GM12878 (cell line): ENCODE measurements at regions not wholly inside any gene's neighbourhood (a gene's known extent, or its start where the extent isn't known, plus 50 kb on each side); places are given as distances from the start of the nearest gene placed in this dataset.

Source experiments
- ATAC-seq: fragments of 200-7000 bp; cut with Tn5 transposase; 3 replicates; pipeline ENCODE4 v1.9.1; 2020; ENCODE audit warnings: mild to moderate bottlenecking, moderate library complexity
- BruUV-seq: library from RNA; stranded (reverse); fragments of 400-500 nt; replicated peaks from 2 replicates; lab custom pipeline; 2021; lab: Mats Ljungman, UMichigan
- CTCF ChIA-PET: fragments of 300-600 bp; sonication (Branson Sonifier 250); formaldehyde crosslinking; extraction: SDS; loops from one replicate; lab custom pipeline; 2021; ENCODE audit warnings: inconsistent platforms; lab: Yijun Ruan, JAX
- POLR2A ChIA-PET: fragments of 350-600 bp; formaldehyde crosslinking; extraction: SDS; loops from one replicate; lab custom pipeline; 2021; ENCODE audit warnings: inconsistent platforms; lab: Charles Lee
- RAD21 ChIA-PET: fragments of 300-600 bp; sonication (Branson Sonifier 250); formaldehyde crosslinking; loops from one replicate; lab custom pipeline; 2023; ENCODE audit warnings: antibody characterized with exemption; ENCODE audit not compliant: unreplicated experiment; lab: Charles Lee
- SMC1A ChIA-PET: fragments of 300-600 bp; sonication (Branson Sonifier 250); formaldehyde crosslinking; loops from one replicate; lab custom pipeline; 2023; ENCODE audit not compliant: unreplicated experiment, uncharacterized antibody; lab: Charles Lee
- DNase-seq: peaks from one replicate; pipeline ENCODE4 v3.0.0-alpha.2; 2011; ENCODE audit warnings: low read depth, low spot score
- FAIRE-seq: peaks from 3 replicates; lab custom pipeline; 2011; peaks lifted over from hg19 to GRCh38; lab: Jason Lieb, UNC
- H2AFZ ChIP-seq: 2 replicates; pipeline ENCODE4 v1.6.0; 2011; ENCODE audit warnings: low read depth, low read length, control low read depth; ENCODE audit not compliant: control insufficient read depth
- H3K27ac ChIP-seq: 2 replicates; pipeline ENCODE4 v1.5.1; 2011; ENCODE audit warnings: control low read depth; ENCODE audit not compliant: control insufficient read depth, insufficient read depth
- H3K27me3 ChIP-seq, 2 experiments: replicated peaks in 1 of 2; 2 replicates each; pipeline versions ENCODE4 v1.6.0 to v1.6.1; 2011; ENCODE audit warnings: low read length in 1 of 2; ENCODE audit not compliant: control insufficient read depth in 2 of 2, insufficient read depth in 2 of 2
- H3K36me3 ChIP-seq, 2 experiments: 2 replicates each; pipeline ENCODE4 v1.5.1; 2011; ENCODE audit warnings: low read length in 1 of 2; ENCODE audit not compliant: control insufficient read depth in 2 of 2, insufficient read depth in 2 of 2
- H3K4me1 ChIP-seq: 2 replicates; pipeline ENCODE4 v1.6.1; 2011; ENCODE audit warnings: mild to moderate bottlenecking, low read length, moderate library complexity, mixed read lengths; ENCODE audit not compliant: control insufficient read depth, insufficient read depth
- H3K4me2 ChIP-seq: 2 replicates; pipeline ENCODE4 v1.6.0; 2011; ENCODE audit warnings: control low read depth; ENCODE audit not compliant: control insufficient read depth, insufficient read depth
- H3K4me3 ChIP-seq: fragments of 200-600 bp; sonication (generic); 2 replicates; pipeline ENCODE4 v1.5.1; 2016
- H3K79me2 ChIP-seq: 2 replicates; pipeline ENCODE4 v1.6.0; 2011; ENCODE audit warnings: low read length; ENCODE audit not compliant: control insufficient read depth, insufficient read depth
- H3K9ac ChIP-seq: 2 replicates; pipeline ENCODE4 v1.8.0; 2011; ENCODE audit warnings: low read length, control low read depth, mixed read lengths; ENCODE audit not compliant: control insufficient read depth, insufficient read depth
- H3K9me3 ChIP-seq: replicated peaks from 3 replicates; pipeline ENCODE4 v1.5.1; 2011; ENCODE audit warnings: mild to moderate bottlenecking, low read length; ENCODE audit not compliant: control insufficient read depth, insufficient read depth
- H4K20me1 ChIP-seq: 2 replicates; pipeline ENCODE4 v1.6.0; 2011; ENCODE audit not compliant: control insufficient read depth, insufficient read depth
- BRCA1 ChIP-seq: IDR thresholded peaks from 2 replicates; pipeline ENCODE4 v1.6.1; 2011; ENCODE audit warnings: low read depth, low read length, improper control_type of control experiment
- FOXM1 ChIP-seq: IDR thresholded peaks from 2 replicates; pipeline ENCODE4 v1.6.1; 2012; ENCODE audit warnings: low read depth, mild to moderate bottlenecking, inconsistent platforms, low read length, moderate library complexity
- GATAD2B ChIP-seq: fragments of 450-650 bp; conservative IDR thresholded peaks from 2 replicates; pipeline ENCODE4 v1.6.1; 2017; ENCODE audit warnings: low read depth, mild to moderate bottlenecking, moderate library complexity
- HDAC6 ChIP-seq: fragments of 200-600 bp; sonication (generic); IDR thresholded peaks from one replicate; pipeline ENCODE4 v1.8.0; 2017; ENCODE audit warnings: antibody characterized with exemption; ENCODE audit not compliant: unreplicated experiment
- IKZF2 ChIP-seq, 2 experiments: fragments of 450-650 bp; IDR thresholded peaks; 2 replicates each; pipeline ENCODE4 v1.6.1; 2017; ENCODE audit warnings: mild to moderate bottlenecking in 2 of 2, moderate library complexity in 2 of 2
- JUND ChIP-seq: IDR thresholded peaks from 2 replicates; pipeline ENCODE4 v1.6.1; 2012; ENCODE audit warnings: low read depth, mild to moderate bottlenecking, low read length, improper control_type of control experiment, moderate library complexity
- KAT2A ChIP-seq: conservative IDR thresholded peaks from 2 replicates; pipeline ENCODE4 v1.6.1; 2011; ENCODE audit warnings: low read depth, low read length; ENCODE audit not compliant: control insufficient read depth
- RB1 ChIP-seq: fragments of 450-650 bp; formaldehyde crosslinking; IDR thresholded peaks from 2 replicates; pipeline ENCODE4 v1.6.1; 2017; ENCODE audit warnings: mild to moderate bottlenecking, borderline replicate concordance
- RELB ChIP-seq: fragments of 450-650 bp; IDR thresholded peaks from 2 replicates; pipeline ENCODE4 v1.6.1; 2017; ENCODE audit warnings: low read depth, mild to moderate bottlenecking, moderate library complexity
- SKIL ChIP-seq: fragments of 450-650 bp; IDR thresholded peaks from 2 replicates; pipeline ENCODE4 v1.6.1; 2017; ENCODE audit warnings: mild to moderate bottlenecking, low read depth, inconsistent platforms; ENCODE audit not compliant: poor library complexity, severe bottlenecking
- TCF3 ChIP-seq: IDR thresholded peaks from 2 replicates; pipeline ENCODE4 v1.6.1; 2012; ENCODE audit warnings: low read depth, mild to moderate bottlenecking, low read length, borderline replicate concordance; ENCODE audit not compliant: insufficient read depth
- ZNF274 ChIP-seq: IDR thresholded peaks from one replicate; pipeline ENCODE4 v1.8.0; 2011; ENCODE audit not compliant: insufficient read length, insufficient read depth
- ZZZ3 ChIP-seq: IDR thresholded peaks from 2 replicates; pipeline ENCODE4 v1.6.1; 2011; ENCODE audit warnings: low read depth; ENCODE audit not compliant: control insufficient read depth, insufficient read length
- WGBS: methylation state at CpG from one replicate; pipeline ENCODE4 v1.1.6; 2016; ENCODE audit warnings: low lambda C conversion rate; ENCODE audit not compliant: insufficient replicate concordance, insufficient coverage; ENCODE audit errors: missing lambda C conversion rate; 5-methylcytosine and 5-hydroxymethylcytosine counted together
- in situ Hi-C: fragments of 300-500 bp; cut with MboI; formaldehyde crosslinking; loops from 9 replicates; pipeline ENCODE4 v1.14.3; 2018; ENCODE audit warnings: mixed read lengths
- intact Hi-C: fragments of 100-400 bp; cut with micrococcal nuclease; formaldehyde crosslinking; loops from one replicate; pipeline ENCODE4 v1.14.2; 2022; ENCODE audit not compliant: unreplicated experiment
- TF ChIP-seq, protein P1 (sequence below): fragments of 450-650 bp; IDR thresholded peaks from 2 replicates; pipeline ENCODE4 v1.6.1; 2016; ENCODE audit warnings: mild to moderate bottlenecking
- TF ChIP-seq, protein P2 (sequence below): IDR thresholded peaks from 2 replicates; pipeline ENCODE4 v1.6.1; 2011; ENCODE audit warnings: low read depth, mild to moderate bottlenecking, low read length, moderate library complexity, borderline replicate concordance; ENCODE audit errors: extremely low read depth
- TF ChIP-seq, protein P3 (sequence below): fragments of 450-650 bp; IDR thresholded peaks from 2 replicates; pipeline ENCODE4 v1.6.1; 2017; ENCODE audit warnings: borderline replicate concordance

DNA sequence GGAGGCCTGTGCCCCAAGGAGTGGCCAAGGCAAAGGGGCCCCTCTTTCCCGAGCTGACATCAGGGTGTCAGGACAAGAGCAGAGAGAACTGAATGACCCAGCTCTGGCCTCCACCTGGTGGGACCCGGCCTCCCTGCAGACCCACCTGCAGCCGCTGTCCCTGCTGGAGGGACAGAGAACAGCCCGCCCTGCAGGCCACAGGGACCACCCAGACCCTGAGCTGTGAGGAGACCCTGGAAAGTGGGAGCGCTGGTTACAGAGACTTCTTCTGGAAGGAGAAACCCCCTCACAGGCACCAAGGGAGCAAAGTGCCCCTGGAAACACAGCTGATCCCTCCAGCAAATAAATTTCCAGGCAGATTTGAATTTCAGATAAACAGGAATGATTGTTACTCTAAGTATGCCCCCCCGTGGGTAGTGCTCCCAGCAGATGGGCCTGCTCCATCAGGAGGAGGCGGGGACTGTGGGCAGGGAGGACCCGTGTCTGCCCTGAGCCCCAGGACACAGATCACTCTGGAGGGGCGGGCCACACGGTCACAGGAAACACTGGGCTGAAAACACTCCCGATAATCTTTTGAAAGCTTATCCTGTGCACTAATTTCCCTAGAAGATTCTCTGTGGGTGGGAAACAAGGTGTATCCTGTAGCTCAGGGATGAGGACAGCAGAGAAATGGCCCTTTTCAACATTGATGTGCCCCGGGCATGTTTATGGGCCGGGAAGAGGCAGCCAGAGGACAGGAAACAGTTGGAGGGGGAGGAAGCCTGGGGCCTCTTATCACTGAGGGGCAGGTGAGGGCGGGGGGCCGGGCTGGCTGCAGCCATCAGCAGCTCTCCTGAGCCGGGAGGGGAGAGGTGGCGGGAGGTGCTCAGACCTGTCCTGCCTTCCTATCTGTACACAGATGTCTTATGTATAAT is 276.0 kb downstream of the ADGRD1 start:
- H3K4me2 ChIP-seq = no peak overlapping the region
- FAIRE-seq (no peak), ATAC-seq (no peak; the same call in 1 of the 3 replicates), DNase-seq (no peak)
- no TSS peak for BruUV-seq
- H3K9ac ChIP-seq = no peak overlapping the region
- no peaks in the 10 kb centered on the region for H3K36me3 ChIP-seq
- TF ChIP-seq RELB (no peak), SKIL (no peak), ZZZ3 (no peak), ZNF274 (no peak), HDAC6 (no peak), GATAD2B (no peak), IKZF2 (IDR thresholded peaks at IDR 0.05) (no peak), BRCA1 (no peak), RB1 (no peak), TCF3 (no peak), JUND (no peak), KAT2A (no peak), FOXM1 (no peak)
- TF ChIP-seq, protein P1, sequence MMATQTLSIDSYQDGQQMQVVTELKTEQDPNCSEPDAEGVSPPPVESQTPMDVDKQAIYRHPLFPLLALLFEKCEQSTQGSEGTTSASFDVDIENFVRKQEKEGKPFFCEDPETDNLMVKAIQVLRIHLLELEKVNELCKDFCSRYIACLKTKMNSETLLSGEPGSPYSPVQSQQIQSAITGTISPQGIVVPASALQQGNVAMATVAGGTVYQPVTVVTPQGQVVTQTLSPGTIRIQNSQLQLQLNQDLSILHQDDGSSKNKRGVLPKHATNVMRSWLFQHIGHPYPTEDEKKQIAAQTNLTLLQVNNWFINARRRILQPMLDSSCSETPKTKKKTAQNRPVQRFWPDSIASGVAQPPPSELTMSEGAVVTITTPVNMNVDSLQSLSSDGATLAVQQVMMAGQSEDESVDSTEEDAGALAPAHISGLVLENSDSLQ = no peak
- TF ChIP-seq, protein P2, sequence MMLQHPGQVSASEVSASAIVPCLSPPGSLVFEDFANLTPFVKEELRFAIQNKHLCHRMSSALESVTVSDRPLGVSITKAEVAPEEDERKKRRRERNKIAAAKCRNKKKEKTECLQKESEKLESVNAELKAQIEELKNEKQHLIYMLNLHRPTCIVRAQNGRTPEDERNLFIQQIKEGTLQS = no peak
- TF ChIP-seq, protein P3, sequence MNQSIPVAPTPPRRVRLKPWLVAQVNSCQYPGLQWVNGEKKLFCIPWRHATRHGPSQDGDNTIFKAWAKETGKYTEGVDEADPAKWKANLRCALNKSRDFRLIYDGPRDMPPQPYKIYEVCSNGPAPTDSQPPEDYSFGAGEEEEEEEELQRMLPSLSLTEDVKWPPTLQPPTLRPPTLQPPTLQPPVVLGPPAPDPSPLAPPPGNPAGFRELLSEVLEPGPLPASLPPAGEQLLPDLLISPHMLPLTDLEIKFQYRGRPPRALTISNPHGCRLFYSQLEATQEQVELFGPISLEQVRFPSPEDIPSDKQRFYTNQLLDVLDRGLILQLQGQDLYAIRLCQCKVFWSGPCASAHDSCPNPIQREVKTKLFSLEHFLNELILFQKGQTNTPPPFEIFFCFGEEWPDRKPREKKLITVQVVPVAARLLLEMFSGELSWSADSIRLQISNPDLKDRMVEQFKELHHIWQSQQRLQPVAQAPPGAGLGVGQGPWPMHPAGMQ = no peak
- no peaks in the 10 kb centered on the region for H3K79me2 ChIP-seq
- 31% methylated on average over 17 of the region's 17 CpGs for WGBS
- in situ Hi-C loops (no loop called here), intact Hi-C loops (no loop called here)
- peak overlapping the region; percentile 58 for H2AFZ ChIP-seq
- ChIA-PET RAD21 (no interaction called here), CTCF (interaction anchor here (0.8 to 1.0 kb wide), 2 partner anchors 9 to 126 kb away, joined by 3 read pairs; no protein-coding TSS in a partner anchor), SMC1A (interaction anchor here (0.6 to 3.5 kb wide), 3 partner anchors 10 to 526 kb away, joined by 3 to 14 read pairs (median 3); no protein-coding TSS in a partner anchor), POLR2A (interaction anchor here (0.7 kb wide), 1 partner anchor 497 kb away, joined by 3 read pairs; no protein-coding TSS in a partner anchor)
- no peaks in the 10 kb centered on the region; a peak in 1 of 4 replicates for H3K27me3 ChIP-seq
- H3K4me1 ChIP-seq = no peaks in the 10 kb centered on the region
- H3K4me3 ChIP-seq = no peak overlapping the region
- peaks cover 3% of the 10 kb centered on the region; the same call in 1 of the 3 replicates for H3K9me3 ChIP-seq
- H4K20me1 ChIP-seq = no peaks in the 10 kb centered on the region
- no peak overlapping the region for H3K27ac ChIP-seq
